ENCODE measurements at regions not wholly inside any gene's neighbourhood (a gene's known extent, or its start where the extent isn't known, plus 50 kb on each side); places are given as distances from the start of the nearest gene placed in this dataset.

- TF ChIP-seq, protein P1, sequence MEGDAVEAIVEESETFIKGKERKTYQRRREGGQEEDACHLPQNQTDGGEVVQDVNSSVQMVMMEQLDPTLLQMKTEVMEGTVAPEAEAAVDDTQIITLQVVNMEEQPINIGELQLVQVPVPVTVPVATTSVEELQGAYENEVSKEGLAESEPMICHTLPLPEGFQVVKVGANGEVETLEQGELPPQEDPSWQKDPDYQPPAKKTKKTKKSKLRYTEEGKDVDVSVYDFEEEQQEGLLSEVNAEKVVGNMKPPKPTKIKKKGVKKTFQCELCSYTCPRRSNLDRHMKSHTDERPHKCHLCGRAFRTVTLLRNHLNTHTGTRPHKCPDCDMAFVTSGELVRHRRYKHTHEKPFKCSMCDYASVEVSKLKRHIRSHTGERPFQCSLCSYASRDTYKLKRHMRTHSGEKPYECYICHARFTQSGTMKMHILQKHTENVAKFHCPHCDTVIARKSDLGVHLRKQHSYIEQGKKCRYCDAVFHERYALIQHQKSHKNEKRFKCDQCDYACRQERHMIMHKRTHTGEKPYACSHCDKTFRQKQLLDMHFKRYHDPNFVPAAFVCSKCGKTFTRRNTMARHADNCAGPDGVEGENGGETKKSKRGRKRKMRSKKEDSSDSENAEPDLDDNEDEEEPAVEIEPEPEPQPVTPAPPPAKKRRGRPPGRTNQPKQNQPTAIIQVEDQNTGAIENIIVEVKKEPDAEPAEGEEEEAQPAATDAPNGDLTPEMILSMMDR (IDR thresholded peaks at IDR 0.05), result no peak
- TF ChIP-seq TAF1 (IDR thresholded peaks at IDR 0.05; ENCODE audit: borderline replicate concordance, low read depth, low read length) (no peak), EP300 (IDR thresholded peaks at IDR 0.05; ENCODE audit: borderline replicate concordance in 1 of 2, low read depth in 1 of 2, low read length in 1 of 2) (no peak), GATA2 (CRISPR knock-in tag; IDR thresholded peaks at IDR 0.05) (no peak), YY1 (IDR thresholded peaks at IDR 0.05; ENCODE audit: low read depth) (no peak), POLR2AphosphoS5 (IDR thresholded peaks at IDR 0.05; ENCODE audit: low read depth, low read length) (no peak), RXRA (IDR thresholded peaks at IDR 0.05; ENCODE audit: borderline replicate concordance, low read depth) (no peak), NFIC (IDR thresholded peaks at IDR 0.05; ENCODE audit: borderline replicate concordance) (no peak), USF1 (IDR thresholded peaks at IDR 0.05; ENCODE audit: borderline replicate concordance, low read depth) (no peak)
Measured at GRCh38 chr15:27674826-27675225, 424.3 kb downstream of the OCA2 start.
